ENCODE measurements at regions not wholly inside any gene's neighbourhood (a gene's known extent, or its start where the extent isn't known, plus 50 kb on each side); places are given as distances from the start of the nearest gene placed in this dataset.

DNA sequence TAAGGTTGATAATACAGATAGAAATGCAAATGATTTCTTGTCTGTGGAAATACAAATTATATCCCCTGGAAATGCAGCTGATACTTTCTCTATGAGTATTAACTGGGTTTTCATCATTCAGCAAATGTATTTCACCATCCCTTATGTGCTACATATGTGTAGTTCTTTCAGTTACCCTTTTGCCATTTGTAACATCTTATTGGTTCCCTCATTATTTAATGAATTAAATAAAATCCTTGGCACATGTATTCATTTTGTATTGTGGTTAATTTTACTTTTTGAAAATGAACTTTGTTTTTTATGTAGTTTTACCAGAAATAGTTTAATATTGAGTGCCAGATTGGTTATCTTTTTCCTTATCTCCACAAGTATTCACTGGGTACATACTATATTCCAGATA, 89.9 kb upstream of the DEPDC1 start:
- no peak for TF ChIP-seq CTCF (IDR thresholded peaks at IDR 0.05 in 8 of 11, conservative IDR thresholded peaks at IDR 0.05 in 3 of 11)
- TF ChIP-seq POLR2AphosphoS5 (IDR thresholded peaks at IDR 0.05), result no peak
